ENCODE measurements at regions not wholly inside any gene's neighbourhood (a gene's known extent, or its start where the extent isn't known, plus 50 kb on each side); places are given as distances from the start of the nearest gene placed in this dataset.

GRCh38 chr4:81659051-81659450, 187.3 kb upstream of the RASGEF1B start:
- H3K36me3 ChIP-seq (ENCODE audit: control insufficient read depth, insufficient read depth, low read length): no peaks in the 10 kb centered on the region
- no peaks in the 10 kb centered on the region for H3K27me3 ChIP-seq (ENCODE audit: control insufficient read depth, insufficient read depth, low read length)
- no peak overlapping the region for H3K4me3 ChIP-seq (ENCODE audit: low read depth, low read length)
- no peak overlapping the region for H3K27ac ChIP-seq (ENCODE audit: low read depth, low read length)
- no peaks in the 10 kb centered on the region for H3K9me3 ChIP-seq (ENCODE audit: control insufficient read depth, insufficient read depth, low read length)
- no peaks in the 10 kb centered on the region for H3K4me1 ChIP-seq (ENCODE audit: control insufficient read depth, insufficient read depth, low read length)
- DNase-seq (ENCODE audit: low read depth in 4 of 6, low spot score in 6 of 6): no peak

GRCh38 chr4:81652069-81652478, 180.4 kb upstream of the RASGEF1B start:
- peak in 1 of 6 donors; percentile 65 for DNase-seq (ENCODE audit: low read depth in 4 of 6, low spot score in 6 of 6)
- no peaks in the 10 kb centered on the region for H3K4me1 ChIP-seq (ENCODE audit: control insufficient read depth, insufficient read depth, low read length)
- WGBS (ENCODE audit: insufficient coverage): no CpG with 5 or more reads among the region's 2 CpGs
- H3K27me3 ChIP-seq (ENCODE audit: control insufficient read depth, insufficient read depth, low read length): no peaks in the 10 kb centered on the region
- H3K36me3 ChIP-seq (ENCODE audit: control insufficient read depth, insufficient read depth, low read length): no peaks in the 10 kb centered on the region
- H3K4me3 ChIP-seq (ENCODE audit: low read depth, low read length): no peak overlapping the region
- H3K27ac ChIP-seq (ENCODE audit: low read depth, low read length): no peak overlapping the region
- no peaks in the 10 kb centered on the region for H3K9me3 ChIP-seq (ENCODE audit: control insufficient read depth, insufficient read depth, low read length)

- no peak overlapping the region for H3K4me3 ChIP-seq (ENCODE audit: low read depth, low read length)
- no peaks in the 10 kb centered on the region for H3K9me3 ChIP-seq (ENCODE audit: control insufficient read depth, insufficient read depth, low read length)
- no peak overlapping the region for H3K27ac ChIP-seq (ENCODE audit: low read depth, low read length)
- H3K27me3 ChIP-seq (ENCODE audit: control insufficient read depth, insufficient read depth, low read length): no peaks in the 10 kb centered on the region
- H3K36me3 ChIP-seq (ENCODE audit: control insufficient read depth, insufficient read depth, low read length): no peaks in the 10 kb centered on the region
- H3K4me1 ChIP-seq (ENCODE audit: control insufficient read depth, insufficient read depth, low read length): no peaks in the 10 kb centered on the region
- 75% methylated on average over 1 of the region's 1 CpG for WGBS (ENCODE audit: insufficient coverage)
- no peak for DNase-seq (ENCODE audit: low read depth in 4 of 6, low spot score in 6 of 6)
Observed at GRCh38 chr4:81651243-81651899, 179.7 kb upstream of the RASGEF1B start.

- Histone ChIP-seq H3K9me3 (ENCODE audit: control insufficient read depth, insufficient read depth, low read length) (no peaks in the 10 kb centered on the region), H3K36me3 (ENCODE audit: control insufficient read depth, insufficient read depth, low read length) (no peaks in the 10 kb centered on the region), H3K4me1 (ENCODE audit: control insufficient read depth, insufficient read depth, low read length) (no peaks in the 10 kb centered on the region), H3K4me3 (ENCODE audit: low read depth, low read length) (no peak overlapping the region), H3K27ac (ENCODE audit: low read depth, low read length) (no peak overlapping the region), H3K27me3 (ENCODE audit: control insufficient read depth, insufficient read depth, low read length) (no peaks in the 10 kb centered on the region)
- DNase-seq (ENCODE audit: low read depth in 4 of 6, low spot score in 6 of 6): peak in 1 of 6 donors; percentile 44
- WGBS (ENCODE audit: insufficient coverage): no CpG with 5 or more reads among the region's 3 CpGs
Observed at GRCh38 chr4:81650606-81651242, 179.0 kb upstream of the RASGEF1B start.

GRCh38 chr4:81648576-81649275, 177.0 kb upstream of the RASGEF1B start:
- no peak overlapping the region for H3K4me3 ChIP-seq (ENCODE audit: low read depth, low read length)
- no peak overlapping the region for H3K27ac ChIP-seq (ENCODE audit: low read depth, low read length)
- H3K27me3 ChIP-seq (ENCODE audit: control insufficient read depth, insufficient read depth, low read length): no peaks in the 10 kb centered on the region
- peak in 1 of 6 donors; percentile 56 for DNase-seq (ENCODE audit: low read depth in 4 of 6, low spot score in 6 of 6)
- H3K4me1 ChIP-seq (ENCODE audit: control insufficient read depth, insufficient read depth, low read length): no peaks in the 10 kb centered on the region
- no peaks in the 10 kb centered on the region for H3K36me3 ChIP-seq (ENCODE audit: control insufficient read depth, insufficient read depth, low read length)
- WGBS (ENCODE audit: insufficient coverage): 47% methylated on average over 3 of the region's 4 CpGs
- H3K9me3 ChIP-seq (ENCODE audit: control insufficient read depth, insufficient read depth, low read length): no peaks in the 10 kb centered on the region

GRCh38 chr4:81647388-81647787, 175.7 kb upstream of the RASGEF1B start:
- Histone ChIP-seq H3K27ac (ENCODE audit: low read depth, low read length) (no peak overlapping the region), H3K9me3 (ENCODE audit: control insufficient read depth, insufficient read depth, low read length) (no peaks in the 10 kb centered on the region), H3K36me3 (ENCODE audit: control insufficient read depth, insufficient read depth, low read length) (no peaks in the 10 kb centered on the region), H3K4me1 (ENCODE audit: control insufficient read depth, insufficient read depth, low read length) (no peaks in the 10 kb centered on the region), H3K4me3 (ENCODE audit: low read depth, low read length) (no peak overlapping the region), H3K27me3 (ENCODE audit: control insufficient read depth, insufficient read depth, low read length) (no peaks in the 10 kb centered on the region)
- no peak for DNase-seq (ENCODE audit: low read depth in 4 of 6, low spot score in 6 of 6)
- no CpG with 5 or more reads among the region's 2 CpGs for WGBS (ENCODE audit: insufficient coverage)

GRCh38 chr4:81642543-81642942, 170.8 kb upstream of the RASGEF1B start:
- DNase-seq (ENCODE audit: low read depth in 4 of 6, low spot score in 6 of 6): no peak
- 87% methylated on average over 2 of the region's 3 CpGs for WGBS (ENCODE audit: insufficient coverage)
- Histone ChIP-seq H3K4me1 (ENCODE audit: control insufficient read depth, insufficient read depth, low read length) (no peaks in the 10 kb centered on the region), H3K27ac (ENCODE audit: low read depth, low read length) (no peak overlapping the region), H3K36me3 (ENCODE audit: control insufficient read depth, insufficient read depth, low read length) (no peaks in the 10 kb centered on the region), H3K9me3 (ENCODE audit: control insufficient read depth, insufficient read depth, low read length) (no peaks in the 10 kb centered on the region), H3K27me3 (ENCODE audit: control insufficient read depth, insufficient read depth, low read length) (no peaks in the 10 kb centered on the region), H3K4me3 (ENCODE audit: low read depth, low read length) (no peak overlapping the region)

- no peaks in the 10 kb centered on the region for H3K9me3 ChIP-seq (ENCODE audit: control insufficient read depth, insufficient read depth, low read length)
- no peak overlapping the region for H3K27ac ChIP-seq (ENCODE audit: low read depth, low read length)
- H3K4me1 ChIP-seq (ENCODE audit: control insufficient read depth, insufficient read depth, low read length): no peaks in the 10 kb centered on the region
- H3K4me3 ChIP-seq (ENCODE audit: low read depth, low read length): no peak overlapping the region
- WGBS (ENCODE audit: insufficient coverage): no CpG with 5 or more reads among the region's 1 CpG
- no peak for DNase-seq (ENCODE audit: low read depth in 4 of 6, low spot score in 6 of 6)
- no peaks in the 10 kb centered on the region for H3K27me3 ChIP-seq (ENCODE audit: control insufficient read depth, insufficient read depth, low read length)
- no peaks in the 10 kb centered on the region for H3K36me3 ChIP-seq (ENCODE audit: control insufficient read depth, insufficient read depth, low read length)
Observed at GRCh38 chr4:81639248-81639647, 167.5 kb upstream of the RASGEF1B start.

GRCh38 chr4:81638698-81639097, 167.0 kb upstream of the RASGEF1B start:
- Histone ChIP-seq H3K4me3 (ENCODE audit: low read depth, low read length) (no peak overlapping the region), H3K4me1 (ENCODE audit: control insufficient read depth, insufficient read depth, low read length) (no peaks in the 10 kb centered on the region), H3K9me3 (ENCODE audit: control insufficient read depth, insufficient read depth, low read length) (no peaks in the 10 kb centered on the region), H3K36me3 (ENCODE audit: control insufficient read depth, insufficient read depth, low read length) (no peaks in the 10 kb centered on the region), H3K27me3 (ENCODE audit: control insufficient read depth, insufficient read depth, low read length) (no peaks in the 10 kb centered on the region), H3K27ac (ENCODE audit: low read depth, low read length) (no peak overlapping the region)
- WGBS (ENCODE audit: insufficient coverage): no CpG with 5 or more reads among the region's 1 CpG
- DNase-seq (ENCODE audit: low read depth in 4 of 6, low spot score in 6 of 6): no peak

GRCh38 chr4:81635739-81636138, 164.0 kb upstream of the RASGEF1B start:
- Histone ChIP-seq H3K4me3 (ENCODE audit: low read depth, low read length) (no peak overlapping the region), H3K4me1 (ENCODE audit: control insufficient read depth, insufficient read depth, low read length) (no peaks in the 10 kb centered on the region), H3K27ac (ENCODE audit: low read depth, low read length) (no peak overlapping the region), H3K27me3 (ENCODE audit: control insufficient read depth, insufficient read depth, low read length) (no peaks in the 10 kb centered on the region), H3K36me3 (ENCODE audit: control insufficient read depth, insufficient read depth, low read length) (no peaks in the 10 kb centered on the region), H3K9me3 (ENCODE audit: control insufficient read depth, insufficient read depth, low read length) (no peaks in the 10 kb centered on the region)
- no peak for DNase-seq (ENCODE audit: low read depth in 4 of 6, low spot score in 6 of 6)
- WGBS (ENCODE audit: insufficient coverage): 88% methylated on average over 1 of the region's 6 CpGs

Measured in spinal cord (tissue), 9 donors.